ENCODE measurements at regions not wholly inside any gene's neighbourhood (a gene's known extent, or its start where the extent isn't known, plus 50 kb on each side); places are given as distances from the start of the nearest gene placed in this dataset.

GRCh38 chr9:103281126-103281525 lies 286.0 kb downstream of the CYLC2 start:
- Histone ChIP-seq H3K36me3 (no peaks in the 10 kb centered on the region), H3K27me3 (no peaks in the 10 kb centered on the region), H3K4me3 (no peak overlapping the region), H3K27ac (no peak overlapping the region), H3K4me1 (no peaks in the 10 kb centered on the region), H3K9me3 (no peaks in the 10 kb centered on the region)
- ATAC-seq, result no peak
- intact Hi-C loops (cut with DNase I; ENCODE audit: low total_unique reads), result no loop called here
- in situ Hi-C loops (cut with MboI; ENCODE audit: low sequenced_read_pairs in 4 of 4), result no loop called here
- TF ChIP-seq CTCF (IDR thresholded peaks at IDR 0.05 in 4 of 5, conservative IDR thresholded peaks at IDR 0.05 in 1 of 5), result no peak
- no peak for TF ChIP-seq POLR2A (IDR thresholded peaks at IDR 0.05)
- no peak for DNase-seq

GRCh38 chr9:103287361-103287760 lies 292.2 kb downstream of the CYLC2 start:
- Histone ChIP-seq H3K27ac (no peak overlapping the region), H3K4me3 (no peak overlapping the region), H3K9me3 (no peaks in the 10 kb centered on the region), H3K36me3 (no peaks in the 10 kb centered on the region), H3K4me1 (no peaks in the 10 kb centered on the region), H3K27me3 (no peaks in the 10 kb centered on the region)
- no peak for TF ChIP-seq POLR2A (IDR thresholded peaks at IDR 0.05)
- TF ChIP-seq CTCF (IDR thresholded peaks at IDR 0.05 in 4 of 5, conservative IDR thresholded peaks at IDR 0.05 in 1 of 5), result no peak
- ATAC-seq (no peak), DNase-seq (no peak)
- in situ Hi-C loops (cut with MboI; ENCODE audit: low sequenced_read_pairs in 4 of 4), result no loop called here
- intact Hi-C loops (cut with DNase I; ENCODE audit: low total_unique reads), result no loop called here

- Histone ChIP-seq H3K4me3 (no peak overlapping the region), H3K27me3 (no peaks in the 10 kb centered on the region), H3K36me3 (no peaks in the 10 kb centered on the region), H3K27ac (no peak overlapping the region), H3K4me1 (no peaks in the 10 kb centered on the region), H3K9me3 (no peaks in the 10 kb centered on the region)
- intact Hi-C loops (cut with DNase I; ENCODE audit: low total_unique reads) (no loop called here), in situ Hi-C loops (cut with MboI; ENCODE audit: low sequenced_read_pairs in 4 of 4) (no loop called here)
- no peak for TF ChIP-seq CTCF (IDR thresholded peaks at IDR 0.05 in 4 of 5, conservative IDR thresholded peaks at IDR 0.05 in 1 of 5)
- TF ChIP-seq POLR2A (IDR thresholded peaks at IDR 0.05), result no peak
- ATAC-seq, result no peak
- no peak for DNase-seq
Measured at GRCh38 chr9:103296189-103296588, 301.1 kb downstream of the CYLC2 start.

GRCh38 chr9:103301051-103301450 lies 305.9 kb downstream of the CYLC2 start:
- TF ChIP-seq CTCF (IDR thresholded peaks at IDR 0.05 in 4 of 5, conservative IDR thresholded peaks at IDR 0.05 in 1 of 5), result no peak
- no peak for TF ChIP-seq POLR2A (IDR thresholded peaks at IDR 0.05)
- intact Hi-C loops (cut with DNase I; ENCODE audit: low total_unique reads) (no loop called here), in situ Hi-C loops (cut with MboI; ENCODE audit: low sequenced_read_pairs in 4 of 4) (no loop called here)
- Histone ChIP-seq H3K27ac (no peak overlapping the region), H3K36me3 (no peaks in the 10 kb centered on the region), H3K4me3 (no peak overlapping the region), H3K27me3 (no peaks in the 10 kb centered on the region), H3K4me1 (no peaks in the 10 kb centered on the region), H3K9me3 (no peaks in the 10 kb centered on the region)
- no peak for DNase-seq
- no peak for ATAC-seq

GRCh38 chr9:103304797-103305196 lies 309.7 kb downstream of the CYLC2 start:
- TF ChIP-seq CTCF (IDR thresholded peaks at IDR 0.05 in 4 of 5, conservative IDR thresholded peaks at IDR 0.05 in 1 of 5) (no peak), POLR2A (IDR thresholded peaks at IDR 0.05) (no peak)
- Histone ChIP-seq H3K4me3 (no peak overlapping the region), H3K9me3 (no peaks in the 10 kb centered on the region), H3K27ac (no peak overlapping the region), H3K27me3 (no peaks in the 10 kb centered on the region), H3K4me1 (no peaks in the 10 kb centered on the region), H3K36me3 (no peaks in the 10 kb centered on the region)
- intact Hi-C loops (cut with DNase I; ENCODE audit: low total_unique reads), result no loop called here
- in situ Hi-C loops (cut with MboI; ENCODE audit: low sequenced_read_pairs in 4 of 4), result no loop called here
- DNase-seq (no peak), ATAC-seq (no peak)
